Effector memory CD4-positive, alpha-beta T cell (primary cell): ENCODE measurements at regions not wholly inside any gene's neighbourhood (a gene's known extent, or its start where the extent isn't known, plus 50 kb on each side); places are given as distances from the start of the nearest gene placed in this dataset.
"Not testable (repeated sequence)": the region's sequence is repeated elsewhere in the genome, so short reads cannot be mapped to it uniquely, and the experiment has no call there.

Experiments
- DNase-seq, 3 donors: peaks; one replicate each; pipeline ENCODE4 v3.0.0-alpha.2; 2020
- H3K27ac ChIP-seq: 2 replicates; pipeline ENCODE4 v1.7.0; 2013; ENCODE audit warnings: mild to moderate bottlenecking, low read length, moderate library complexity; ENCODE audit not compliant: insufficient read depth, poor library complexity, severe bottlenecking
- H3K27me3 ChIP-seq: replicated peaks from 2 replicates; pipeline ENCODE4 v1.7.0; 2013; ENCODE audit warnings: mild to moderate bottlenecking, low read length; ENCODE audit not compliant: insufficient read depth, control insufficient read depth, poor library complexity, severe bottlenecking
- H3K36me3 ChIP-seq: 2 replicates; pipeline ENCODE4 v1.7.0; 2013; ENCODE audit warnings: mild to moderate bottlenecking, low read length, moderate library complexity; ENCODE audit not compliant: control insufficient read depth, insufficient read depth
- H3K4me1 ChIP-seq: 2 replicates; pipeline ENCODE4 v1.7.0; 2013; ENCODE audit warnings: low read length, mild to moderate bottlenecking; ENCODE audit not compliant: control insufficient read depth, insufficient read depth, poor library complexity, severe bottlenecking
- H3K4me3 ChIP-seq: 2 replicates; pipeline ENCODE4 v1.7.0; 2013; ENCODE audit warnings: low read length, low read depth, mild to moderate bottlenecking; ENCODE audit not compliant: insufficient read depth, poor library complexity, severe bottlenecking
- H3K9me3 ChIP-seq: 2 replicates; pipeline ENCODE4 v1.7.0; 2013; ENCODE audit warnings: mild to moderate bottlenecking, low read length, moderate library complexity; ENCODE audit not compliant: control insufficient read depth

DNA sequence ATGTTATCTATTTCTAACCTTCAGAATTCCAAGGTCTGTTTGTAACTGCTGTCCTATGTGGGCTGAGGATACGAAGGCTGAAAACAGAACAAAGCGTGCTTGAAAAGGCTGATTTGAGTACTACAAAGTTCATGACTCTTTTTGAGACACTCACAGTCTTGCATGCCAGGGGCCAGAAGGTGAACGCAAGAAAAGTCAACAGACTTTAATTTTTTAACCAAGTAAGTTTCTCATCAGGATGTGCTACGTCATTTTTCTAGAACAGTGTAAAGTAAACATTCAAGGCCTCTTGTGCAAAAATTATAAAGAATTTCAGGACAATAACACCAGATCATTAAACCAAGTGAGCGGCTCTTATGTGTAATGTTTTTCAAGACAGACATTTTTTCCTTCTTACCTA lies 163.5 kb downstream of the COG6 start:
- no peaks in the 10 kb centered on the region for H3K27me3 ChIP-seq
- H3K27ac ChIP-seq = no peak overlapping the region
- no peak overlapping the region for H3K4me3 ChIP-seq
- H3K4me1 ChIP-seq = peaks cover 4% of the 10 kb centered on the region
- H3K36me3 ChIP-seq = no peaks in the 10 kb centered on the region
- H3K9me3 ChIP-seq = no peaks in the 10 kb centered on the region
- DNase-seq = no peak

DNA sequence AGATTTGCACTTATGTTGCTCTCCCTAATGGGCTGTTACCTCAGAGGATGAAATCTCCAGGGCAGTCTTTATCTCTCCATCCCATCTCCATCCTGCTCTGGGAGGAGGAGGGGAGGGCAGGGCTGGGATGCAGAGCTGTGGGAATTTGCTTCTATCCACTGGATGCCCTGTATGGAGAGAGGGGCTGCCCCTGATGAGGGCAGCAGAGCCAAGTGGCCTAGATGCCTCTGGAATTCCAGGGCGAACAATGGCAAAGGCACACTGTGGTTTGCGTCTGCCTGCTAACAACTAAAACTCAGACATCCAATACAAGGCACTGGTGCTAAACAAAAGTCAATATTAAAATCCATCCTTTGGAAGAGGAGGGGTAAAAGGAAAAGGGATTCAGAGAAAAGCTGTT lies 165.1 kb downstream of the COG6 start:
- Histone ChIP-seq H3K27me3 (no peaks in the 10 kb centered on the region), H3K36me3 (no peaks in the 10 kb centered on the region), H3K9me3 (no peaks in the 10 kb centered on the region), H3K4me1 (peaks cover 4% of the 10 kb centered on the region), H3K27ac (no peak overlapping the region), H3K4me3 (no peak overlapping the region)
- no peak for DNase-seq

DNA sequence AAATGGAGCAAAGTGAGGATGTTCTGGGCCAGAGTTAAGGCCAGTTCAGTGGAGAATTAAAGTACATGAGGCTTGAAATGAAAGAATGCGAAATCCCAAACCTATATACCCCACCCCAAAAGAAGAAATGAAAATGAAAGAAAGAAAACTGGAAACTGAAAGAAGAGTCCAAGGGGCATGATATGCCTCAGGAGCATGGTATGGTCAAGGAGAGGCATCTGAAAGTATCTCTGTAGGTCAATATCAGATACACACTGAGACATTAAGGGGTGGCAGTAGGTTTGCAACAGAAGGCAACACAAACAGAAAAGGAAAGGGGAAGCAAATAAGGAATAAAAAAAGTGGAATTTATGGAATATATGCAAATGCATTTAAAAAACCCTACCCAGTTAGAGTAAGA lies 166.5 kb downstream of the COG6 start:
- Histone ChIP-seq H3K36me3 (no peaks in the 10 kb centered on the region), H3K27me3 (no peaks in the 10 kb centered on the region), H3K4me3 (no peak overlapping the region), H3K27ac (no peak overlapping the region), H3K4me1 (peaks cover 4% of the 10 kb centered on the region), H3K9me3 (no peaks in the 10 kb centered on the region)
- no peak for DNase-seq

DNA sequence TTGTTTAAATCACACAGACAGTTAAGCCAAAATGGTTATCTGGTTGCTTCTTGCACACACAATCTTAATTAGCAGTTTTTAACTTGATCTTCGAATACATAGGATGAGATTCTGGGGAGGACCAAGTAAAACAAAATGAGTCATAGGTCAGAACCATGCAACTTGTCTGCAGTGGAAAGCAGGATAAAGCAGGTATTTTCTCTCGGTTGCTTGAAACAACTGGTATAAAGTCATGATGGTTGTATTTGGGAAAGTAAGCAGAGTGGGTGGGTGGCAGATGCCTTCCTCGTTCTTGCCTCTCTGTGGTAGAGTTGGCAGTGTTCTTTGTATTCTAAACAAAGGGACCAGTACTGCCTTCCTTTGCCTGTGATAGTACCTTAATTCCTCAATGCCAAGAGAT lies 167.0 kb downstream of the COG6 start:
- H3K9me3 ChIP-seq = no peaks in the 10 kb centered on the region
- no peak for DNase-seq
- peaks cover 4% of the 10 kb centered on the region for H3K4me1 ChIP-seq
- H3K27me3 ChIP-seq = no peaks in the 10 kb centered on the region
- no peak overlapping the region for H3K4me3 ChIP-seq
- no peak overlapping the region for H3K27ac ChIP-seq
- no peaks in the 10 kb centered on the region for H3K36me3 ChIP-seq

GRCh38 chr13:39823063-39823713 lies 167.7 kb downstream of the COG6 start:
- peaks cover 4% of the 10 kb centered on the region for H3K4me1 ChIP-seq
- H3K27me3 ChIP-seq = no peaks in the 10 kb centered on the region
- no peak for DNase-seq
- no peaks in the 10 kb centered on the region for H3K36me3 ChIP-seq
- no peak overlapping the region for H3K27ac ChIP-seq
- H3K9me3 ChIP-seq = no peaks in the 10 kb centered on the region
- peak overlapping the region; percentile 31 for H3K4me3 ChIP-seq

- Histone ChIP-seq H3K9me3 (no peaks in the 10 kb centered on the region), H3K27ac (no peak overlapping the region), H3K27me3 (no peaks in the 10 kb centered on the region), H3K4me1 (peaks cover 4% of the 10 kb centered on the region), H3K36me3 (no peaks in the 10 kb centered on the region), H3K4me3 (no peak overlapping the region)
- no peak for DNase-seq
Measured at GRCh38 chr13:39825886-39826285, 170.4 kb downstream of the COG6 start.

- Histone ChIP-seq H3K36me3 (no peaks in the 10 kb centered on the region), H3K27me3 (no peaks in the 10 kb centered on the region), H3K4me1 (no peaks in the 10 kb centered on the region), H3K27ac (no peak overlapping the region), H3K4me3 (no peak overlapping the region), H3K9me3 (no peaks in the 10 kb centered on the region)
- no peak for DNase-seq
Measured at GRCh38 chr13:39835253-39835652, 179.8 kb downstream of the COG6 start.

- Histone ChIP-seq H3K27ac (no peak overlapping the region), H3K27me3 (no peaks in the 10 kb centered on the region), H3K36me3 (no peaks in the 10 kb centered on the region), H3K4me3 (no peak overlapping the region), H3K9me3 (no peaks in the 10 kb centered on the region), H3K4me1 (no peaks in the 10 kb centered on the region)
- no peak for DNase-seq
Measured at GRCh38 chr13:39836038-39836437, 180.6 kb downstream of the COG6 start.

DNA sequence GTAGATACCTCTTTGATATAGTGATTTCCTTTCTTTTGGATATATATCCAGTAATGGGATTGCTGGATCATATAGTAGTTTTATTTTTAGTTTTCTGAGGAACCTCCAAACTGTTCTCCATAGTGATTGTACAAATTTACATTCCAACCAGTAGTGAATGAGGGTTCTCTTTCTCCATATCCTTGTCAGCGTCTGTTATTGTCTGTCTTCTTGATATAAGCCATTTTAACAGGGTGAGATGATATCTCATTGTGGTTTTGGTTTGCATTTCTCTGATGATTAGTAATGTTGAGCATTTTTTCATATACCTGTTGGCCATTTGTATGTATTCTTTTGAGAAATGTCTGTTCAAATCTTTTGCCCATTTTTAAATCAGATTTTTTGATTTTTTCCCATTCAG lies 182.4 kb downstream of the COG6 start:
- H3K4me3 ChIP-seq, H3K4me1 ChIP-seq, H3K36me3 ChIP-seq, DNase-seq, H3K27ac ChIP-seq, H3K27me3 ChIP-seq, H3K9me3 ChIP-seq: not testable (repeated sequence)

DNA sequence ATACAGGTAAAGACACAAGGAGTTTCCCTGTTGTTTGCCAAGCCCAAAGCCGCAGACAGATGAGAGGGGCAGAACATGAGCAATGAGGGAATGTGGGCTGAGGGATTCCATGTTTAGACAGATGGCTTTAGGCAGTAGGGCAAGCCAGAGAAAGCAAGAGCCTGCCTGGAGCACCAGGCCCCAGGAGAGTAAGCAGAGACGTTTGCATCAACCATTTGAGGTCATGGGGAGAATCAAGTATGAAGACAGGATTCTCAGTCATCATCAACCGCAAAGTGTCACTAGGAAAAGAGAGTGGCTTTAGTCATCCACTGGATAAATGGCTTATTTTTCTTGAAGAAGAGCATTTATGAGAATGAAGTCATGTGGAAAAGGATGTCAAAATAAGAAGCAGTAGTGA lies 184.7 kb downstream of the COG6 start:
- H3K4me3 ChIP-seq = no peak overlapping the region
- H3K27ac ChIP-seq = no peak overlapping the region
- no peaks in the 10 kb centered on the region for H3K9me3 ChIP-seq
- DNase-seq = no peak
- no peaks in the 10 kb centered on the region for H3K36me3 ChIP-seq
- H3K4me1 ChIP-seq = no peaks in the 10 kb centered on the region
- no peaks in the 10 kb centered on the region for H3K27me3 ChIP-seq
